Astrocyte (in vitro differentiated cells and primary cell): ENCODE measurements at regions not wholly inside any gene's neighbourhood (a gene's known extent, or its start where the extent isn't known, plus 50 kb on each side); places are given as distances from the start of the nearest gene placed in this dataset.

ENCODE experiments used
- DNase-seq: peaks from one replicate; pipeline ENCODE4 v3.0.0-alpha.2; 2010; ENCODE audit warnings: low read depth
- FAIRE-seq: peaks from 2 replicates; lab custom pipeline; 2011; peaks lifted over from hg19 to GRCh38; lab: Jason Lieb, UNC
- H2AFZ ChIP-seq: 2 replicates; pipeline ENCODE4 v1.6.0; 2012; ENCODE audit warnings: low read depth, low read length, inconsistent platforms
- H3K27ac ChIP-seq: 2 replicates; pipeline ENCODE4 v1.5.1; 2011; ENCODE audit warnings: low read depth, low read length, inconsistent platforms
- H3K27me3 ChIP-seq: 2 replicates; pipeline ENCODE4 v1.6.0; 2011; ENCODE audit warnings: low read length, inconsistent platforms; ENCODE audit not compliant: insufficient read depth
- H3K36me3 ChIP-seq: 2 replicates; pipeline ENCODE4 v1.5.1; 2011; ENCODE audit warnings: low read length, inconsistent platforms; ENCODE audit not compliant: insufficient read depth
- H3K4me1 ChIP-seq: 2 replicates; pipeline ENCODE4 v1.5.1; 2011; ENCODE audit warnings: low read length, inconsistent platforms; ENCODE audit not compliant: insufficient read depth
- H3K4me2 ChIP-seq: 2 replicates; pipeline ENCODE4 v1.6.0; 2012; ENCODE audit warnings: low read length, inconsistent platforms
- H3K4me3 ChIP-seq: 2 replicates; pipeline ENCODE4 v1.5.1; 2011; ENCODE audit warnings: low read depth, mild to moderate bottlenecking, low read length, inconsistent platforms; ENCODE audit not compliant: insufficient read depth
- H3K79me2 ChIP-seq: 2 replicates; pipeline ENCODE4 v1.6.0; 2012; ENCODE audit warnings: mild to moderate bottlenecking, low read length, inconsistent platforms; ENCODE audit not compliant: insufficient read depth
- H3K9ac ChIP-seq: 2 replicates; pipeline ENCODE4 v1.6.0; 2012; ENCODE audit warnings: mild to moderate bottlenecking, low read length, inconsistent platforms
- H3K9me3 ChIP-seq: 2 replicates; pipeline ENCODE4 v1.5.1; 2012; ENCODE audit warnings: low read depth, mild to moderate bottlenecking, low read length, inconsistent platforms; ENCODE audit not compliant: insufficient read depth
- H4K20me1 ChIP-seq: 2 replicates; pipeline ENCODE4 v1.6.0; 2012; ENCODE audit warnings: low read length, inconsistent platforms; ENCODE audit not compliant: insufficient read depth
- H3K27ac Mint-ChIP-seq: one replicate; pipeline ENCODE4 v1.8.0; 2021; ENCODE audit warnings: mild to moderate bottlenecking, mixed read lengths; ENCODE audit not compliant: unreplicated experiment
- H3K27me3 Mint-ChIP-seq: one replicate; pipeline ENCODE4 v1.8.0; 2021; ENCODE audit warnings: low read depth, mixed read lengths; ENCODE audit not compliant: unreplicated experiment
- H3K36me3 Mint-ChIP-seq: one replicate; pipeline ENCODE4 v1.8.0; 2021; ENCODE audit warnings: low read depth, mixed read lengths; ENCODE audit not compliant: unreplicated experiment
- H3K4me1 Mint-ChIP-seq: one replicate; pipeline ENCODE4 v1.8.0; 2021; ENCODE audit warnings: low read depth, mixed read lengths; ENCODE audit not compliant: unreplicated experiment
- H3K4me3 Mint-ChIP-seq: one replicate; pipeline ENCODE4 v1.8.0; 2021; ENCODE audit warnings: mild to moderate bottlenecking, moderate library complexity, mixed read lengths; ENCODE audit not compliant: unreplicated experiment
- H3K9me3 Mint-ChIP-seq: one replicate; pipeline ENCODE4 v1.8.0; 2021; ENCODE audit warnings: mild to moderate bottlenecking, mixed read lengths; ENCODE audit not compliant: unreplicated experiment
- EZH2 ChIP-seq: IDR thresholded peaks from 2 replicates; pipeline ENCODE4 v1.6.1; 2012; ENCODE audit warnings: mild to moderate bottlenecking, low read length, inconsistent platforms; ENCODE audit not compliant: insufficient read depth
- TF ChIP-seq, protein P1 (sequence below): IDR thresholded peaks from 2 replicates; pipeline ENCODE4 v1.5.1; 2011; ENCODE audit warnings: low read depth, mild to moderate bottlenecking, inconsistent platforms, low read length, moderate library complexity; ENCODE audit not compliant: insufficient read depth

- Histone ChIP-seq H3K36me3 (peaks cover 4% of the 10 kb centered on the region), H3K79me2 (no peaks in the 10 kb centered on the region), H3K4me2 (no peak overlapping the region), H3K9ac (no peak overlapping the region), H3K27me3 (no peaks in the 10 kb centered on the region), H3K4me1 (no peaks in the 10 kb centered on the region), H2AFZ (no peak overlapping the region), H4K20me1 (no peaks in the 10 kb centered on the region), H3K9me3 (no peaks in the 10 kb centered on the region), H3K4me3 (no peak overlapping the region), H3K27ac (no peak overlapping the region)
- no peaks in the 10 kb centered on the region for H3K27me3 Mint-ChIP-seq
- FAIRE-seq: no peak
- H3K27ac Mint-ChIP-seq: no peak overlapping the region
- peaks cover 8% of the 10 kb centered on the region for H3K36me3 Mint-ChIP-seq
- H3K9me3 Mint-ChIP-seq: no peaks in the 10 kb centered on the region
- peaks cover 23% of the 10 kb centered on the region for H3K4me1 Mint-ChIP-seq
- no peak for DNase-seq
- H3K4me3 Mint-ChIP-seq: no peak overlapping the region
- TF ChIP-seq EZH2: no peak
- TF ChIP-seq, protein P1, sequence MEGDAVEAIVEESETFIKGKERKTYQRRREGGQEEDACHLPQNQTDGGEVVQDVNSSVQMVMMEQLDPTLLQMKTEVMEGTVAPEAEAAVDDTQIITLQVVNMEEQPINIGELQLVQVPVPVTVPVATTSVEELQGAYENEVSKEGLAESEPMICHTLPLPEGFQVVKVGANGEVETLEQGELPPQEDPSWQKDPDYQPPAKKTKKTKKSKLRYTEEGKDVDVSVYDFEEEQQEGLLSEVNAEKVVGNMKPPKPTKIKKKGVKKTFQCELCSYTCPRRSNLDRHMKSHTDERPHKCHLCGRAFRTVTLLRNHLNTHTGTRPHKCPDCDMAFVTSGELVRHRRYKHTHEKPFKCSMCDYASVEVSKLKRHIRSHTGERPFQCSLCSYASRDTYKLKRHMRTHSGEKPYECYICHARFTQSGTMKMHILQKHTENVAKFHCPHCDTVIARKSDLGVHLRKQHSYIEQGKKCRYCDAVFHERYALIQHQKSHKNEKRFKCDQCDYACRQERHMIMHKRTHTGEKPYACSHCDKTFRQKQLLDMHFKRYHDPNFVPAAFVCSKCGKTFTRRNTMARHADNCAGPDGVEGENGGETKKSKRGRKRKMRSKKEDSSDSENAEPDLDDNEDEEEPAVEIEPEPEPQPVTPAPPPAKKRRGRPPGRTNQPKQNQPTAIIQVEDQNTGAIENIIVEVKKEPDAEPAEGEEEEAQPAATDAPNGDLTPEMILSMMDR: no peak
Observed at GRCh38 chr5:167832609-167833008, 458.8 kb upstream of the WWC1 start.

- H3K9ac ChIP-seq: no peak overlapping the region
- H3K9me3 Mint-ChIP-seq: no peaks in the 10 kb centered on the region
- peaks cover 4% of the 10 kb centered on the region for H3K36me3 ChIP-seq
- H4K20me1 ChIP-seq: no peaks in the 10 kb centered on the region
- H3K9me3 ChIP-seq: no peaks in the 10 kb centered on the region
- no peak overlapping the region for H3K4me3 ChIP-seq
- no peak overlapping the region for H3K27ac Mint-ChIP-seq
- no peaks in the 10 kb centered on the region for H3K27me3 ChIP-seq
- H3K27ac ChIP-seq: no peak overlapping the region
- no peaks in the 10 kb centered on the region for H3K4me1 ChIP-seq
- FAIRE-seq (no peak), DNase-seq (no peak)
- H3K79me2 ChIP-seq: no peaks in the 10 kb centered on the region
- H3K27me3 Mint-ChIP-seq: no peaks in the 10 kb centered on the region
- H3K36me3 Mint-ChIP-seq: peaks cover 8% of the 10 kb centered on the region
- TF ChIP-seq, protein P1: no peak
- TF ChIP-seq EZH2: no peak
- H3K4me3 Mint-ChIP-seq: no peak overlapping the region
- peaks cover 19% of the 10 kb centered on the region for H3K4me1 Mint-ChIP-seq
- no peak overlapping the region for H3K4me2 ChIP-seq
- no peak overlapping the region for H2AFZ ChIP-seq
Observed at GRCh38 chr5:167833456-167833855, 458.0 kb upstream of the WWC1 start.

- Histone ChIP-seq H2AFZ (no peak overlapping the region), H3K4me2 (no peak overlapping the region), H3K36me3 (peaks cover 4% of the 10 kb centered on the region), H3K4me1 (no peaks in the 10 kb centered on the region), H4K20me1 (no peaks in the 10 kb centered on the region), H3K4me3 (no peak overlapping the region), H3K27ac (no peak overlapping the region), H3K9me3 (no peaks in the 10 kb centered on the region), H3K27me3 (no peaks in the 10 kb centered on the region), H3K79me2 (no peaks in the 10 kb centered on the region), H3K9ac (no peak overlapping the region)
- Mint-ChIP-seq H3K27me3 (no peaks in the 10 kb centered on the region), H3K9me3 (no peaks in the 10 kb centered on the region), H3K27ac (no peak overlapping the region), H3K4me3 (no peak overlapping the region), H3K4me1 (peaks cover 19% of the 10 kb centered on the region), H3K36me3 (peaks cover 8% of the 10 kb centered on the region)
- TF ChIP-seq, protein P1: no peak
- TF ChIP-seq EZH2: no peak
- no peak for FAIRE-seq
- DNase-seq: no peak
Observed at GRCh38 chr5:167835146-167835545, 456.3 kb upstream of the WWC1 start.
